Fibroblast of the conjunctiva (primary cell): ENCODE measurements at regions not wholly inside any gene's neighbourhood (a gene's known extent, or its start where the extent isn't known, plus 50 kb on each side); places are given as distances from the start of the nearest gene placed in this dataset.
"Not testable (repeated sequence)": the region's sequence is repeated elsewhere in the genome, so short reads cannot be mapped to it uniquely, and the experiment has no call there.

ENCODE experiments used
- DNase-seq: peaks from one replicate; pipeline ENCODE4 v3.0.0-alpha.2; 2010; ENCODE audit warnings: low read depth

- DNase-seq = no peak
Observed at GRCh38 chr2:40953341-40953740, 501.5 kb upstream of the SLC8A1 start.

GRCh38 chr2:40955042-40955441 is 503.2 kb upstream of the SLC8A1 start:
- DNase-seq = no peak

DNA sequence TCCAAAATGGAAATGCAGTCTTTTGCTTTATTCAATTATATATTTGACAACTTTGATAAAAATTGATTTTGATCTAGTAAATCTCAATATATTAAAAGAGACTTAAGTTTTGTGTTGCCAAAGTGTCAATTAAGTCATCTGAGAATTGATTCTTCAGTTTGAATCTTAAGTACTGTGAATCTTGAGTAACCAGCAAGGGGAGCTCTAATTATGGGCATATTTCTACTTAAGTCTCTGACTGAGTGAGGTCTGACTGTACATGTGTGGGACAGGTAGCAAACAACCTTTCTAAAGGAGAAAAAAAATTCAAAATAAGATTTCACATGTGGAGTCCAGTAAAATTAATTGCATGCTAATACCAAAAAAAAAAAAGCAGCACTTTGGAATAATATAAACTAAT is 503.7 kb upstream of the SLC8A1 start:
- DNase-seq = no peak

GRCh38 chr2:40957508-40957907 is 505.6 kb upstream of the SLC8A1 start:
- DNase-seq = no peak

- no peak for DNase-seq
Observed at GRCh38 chr2:40962026-40962425, 510.1 kb upstream of the SLC8A1 start.

DNA sequence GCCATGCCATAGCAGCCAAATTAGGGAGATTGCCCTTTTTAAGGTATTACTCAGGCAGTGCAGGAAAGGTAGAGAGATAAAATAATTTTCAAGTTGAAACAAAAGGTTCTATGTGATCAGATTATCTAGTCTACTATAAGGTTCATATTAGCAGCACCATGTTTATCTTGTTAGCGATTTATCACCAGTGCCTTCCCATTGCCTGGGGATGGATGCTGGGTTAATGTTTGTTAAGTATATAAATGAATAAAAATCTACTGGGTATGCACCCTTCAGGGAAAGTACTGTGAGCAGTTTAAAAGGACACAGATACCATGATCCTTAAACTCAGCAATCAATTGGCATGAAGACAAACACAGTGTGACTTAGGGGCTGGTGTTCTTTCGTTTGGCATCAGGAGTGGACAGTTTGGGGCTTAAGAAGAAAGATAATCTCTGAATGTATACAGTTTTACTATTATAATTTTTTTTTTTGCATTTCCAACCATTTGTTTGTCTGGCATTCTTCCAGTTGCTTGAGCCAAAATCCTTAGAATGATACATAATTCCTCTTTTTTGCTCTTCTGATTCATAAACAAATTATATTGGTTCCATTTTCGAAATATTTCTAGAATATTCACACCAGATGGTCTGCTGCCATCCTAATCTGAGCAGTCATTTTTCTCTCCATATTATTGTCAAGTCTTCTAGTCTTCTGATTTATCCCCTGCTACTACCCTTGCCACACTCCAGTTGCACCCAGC is 512.8 kb upstream of the SLC8A1 start:
- no peak for DNase-seq

DNA sequence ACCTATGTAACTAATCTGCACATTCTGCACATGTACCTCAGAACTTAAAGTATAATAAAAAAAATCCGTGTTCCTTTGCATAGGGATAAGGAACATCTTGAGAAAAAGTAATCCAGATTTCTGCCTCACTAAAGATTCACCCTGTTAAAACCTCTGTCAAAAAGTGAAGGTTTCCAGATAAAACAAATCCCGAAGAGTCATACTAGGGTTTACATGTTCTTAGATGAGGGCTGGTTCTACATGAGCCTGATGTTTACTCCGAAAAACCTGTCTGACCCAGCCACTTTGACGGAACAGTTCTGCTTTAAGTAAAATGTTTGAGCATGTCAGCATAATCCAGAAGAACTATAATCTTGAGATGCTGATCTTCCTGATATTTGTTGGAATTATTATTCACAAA is 515.6 kb upstream of the SLC8A1 start:
- no peak for DNase-seq

- DNase-seq = no peak
Observed at GRCh38 chr2:40975151-40975550, 523.3 kb upstream of the SLC8A1 start.

DNA sequence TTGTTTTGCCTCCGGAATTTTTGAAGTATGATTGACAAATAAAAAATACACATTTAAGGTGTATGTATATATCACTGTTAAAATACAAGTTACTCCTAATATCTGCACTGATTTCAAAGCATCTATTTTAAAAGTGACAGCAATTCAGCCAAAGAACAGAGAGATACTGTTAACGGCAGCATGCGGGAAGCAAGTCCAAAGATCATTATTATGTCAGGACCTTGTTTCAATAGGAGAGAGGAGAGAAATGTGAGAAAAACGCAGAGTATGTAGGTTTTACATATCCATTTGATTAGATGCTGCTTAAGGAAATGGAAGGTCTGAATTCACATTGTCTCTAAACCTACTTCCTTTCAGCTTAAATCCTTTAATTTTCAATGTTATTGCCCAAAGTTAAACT is 545.5 kb upstream of the SLC8A1 start:
- no peak for DNase-seq

DNA sequence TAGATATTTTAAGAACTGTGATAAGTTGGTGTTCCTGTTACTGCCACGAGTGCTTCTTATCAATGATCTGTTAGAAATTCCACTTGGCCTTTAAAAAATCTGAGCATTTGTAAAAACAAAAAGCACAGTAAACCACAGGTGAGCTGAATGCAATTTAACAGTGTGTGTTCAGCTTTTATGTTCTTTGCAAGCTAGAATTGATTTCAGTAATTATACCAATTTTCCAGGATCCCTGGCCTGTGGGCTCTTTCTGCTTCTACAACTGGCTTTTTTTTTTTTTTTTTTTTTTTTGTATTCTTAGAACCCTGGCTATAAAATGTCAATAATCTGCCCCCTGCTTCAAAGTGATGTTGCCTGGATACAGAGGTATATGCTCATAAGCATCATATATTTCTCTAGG is 548.5 kb upstream of the SLC8A1 start:
- DNase-seq = no peak

DNA sequence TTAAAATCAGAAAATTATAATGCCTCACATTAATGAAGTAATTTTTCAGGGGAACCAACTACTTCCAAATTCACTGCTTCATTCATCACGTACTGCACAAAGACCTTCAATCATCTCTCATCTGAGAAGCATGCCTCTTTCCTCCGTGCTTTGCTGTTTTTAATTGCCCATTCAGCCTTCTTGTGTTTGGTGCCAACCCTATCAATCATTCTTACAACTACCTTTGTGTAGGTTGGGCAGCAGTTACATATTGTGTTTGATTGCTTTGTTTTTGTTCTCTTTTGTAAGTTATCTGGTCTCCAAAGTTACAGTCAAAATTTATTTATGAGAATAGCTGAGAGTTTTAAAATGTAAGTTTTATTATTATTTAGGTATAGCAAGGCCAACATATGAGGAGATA is 549.0 kb upstream of the SLC8A1 start:
- DNase-seq = no peak

DNA sequence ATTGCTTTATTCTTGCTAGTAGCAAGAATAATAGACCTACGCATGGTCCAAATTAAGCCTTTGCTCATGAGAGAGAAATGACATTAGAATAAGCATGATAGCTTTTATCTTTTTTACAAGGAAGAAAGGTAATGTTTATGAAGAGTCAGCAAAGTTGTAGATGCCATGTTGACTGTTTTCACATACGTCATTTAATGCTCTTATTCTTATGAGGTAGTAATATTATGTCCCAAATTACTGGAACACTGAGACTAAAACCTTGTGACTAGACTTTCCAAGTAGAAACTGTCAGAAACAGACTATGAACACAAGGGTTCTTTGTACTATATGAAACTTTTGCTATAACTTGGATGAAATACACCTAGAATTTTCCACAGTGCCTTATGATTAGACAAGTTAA is 552.8 kb upstream of the SLC8A1 start:
- DNase-seq = no peak

- no peak for DNase-seq
Observed at GRCh38 chr2:41020358-41020757, 568.5 kb upstream of the SLC8A1 start.

- DNase-seq = no peak
Observed at GRCh38 chr2:41024816-41025215, 572.9 kb upstream of the SLC8A1 start.

DNA sequence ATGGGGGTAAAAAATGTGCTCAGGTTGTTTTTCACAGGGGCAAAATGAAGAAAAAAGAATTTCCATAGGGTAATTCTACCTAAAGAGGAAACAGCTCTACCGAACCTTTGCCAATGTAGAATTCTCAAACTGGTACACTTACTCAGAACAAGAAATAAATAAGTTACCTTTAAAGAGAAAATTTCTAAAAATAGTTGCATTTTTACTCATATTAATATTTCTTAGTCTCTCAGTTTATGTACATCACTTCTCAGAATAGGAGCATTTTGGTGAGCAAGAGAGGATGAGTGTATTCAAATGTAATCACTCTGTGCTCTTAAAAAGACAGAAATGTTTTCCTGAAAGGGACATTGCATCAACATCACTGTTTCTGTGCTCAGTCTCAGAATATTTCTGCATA is 574.7 kb upstream of the SLC8A1 start:
- DNase-seq = no peak

DNA sequence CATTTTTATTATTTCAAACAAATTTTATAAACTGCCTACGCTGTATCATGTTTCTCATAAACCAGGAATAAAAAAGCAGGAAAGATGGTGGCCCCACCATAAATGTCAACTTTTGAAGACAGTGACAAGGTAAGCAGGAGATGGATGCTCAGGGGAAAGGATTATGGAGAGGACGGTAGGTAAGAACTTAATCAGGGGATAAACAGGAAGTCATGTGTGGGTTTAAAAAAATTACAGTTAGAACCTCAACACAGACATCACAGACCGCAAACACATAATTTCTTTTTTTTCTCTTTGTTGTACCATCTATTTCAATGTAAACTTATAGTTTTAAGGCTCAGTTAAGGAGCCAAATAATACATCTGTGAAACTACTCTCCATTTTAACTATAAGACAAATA is 575.2 kb upstream of the SLC8A1 start:
- no peak for DNase-seq

DNA sequence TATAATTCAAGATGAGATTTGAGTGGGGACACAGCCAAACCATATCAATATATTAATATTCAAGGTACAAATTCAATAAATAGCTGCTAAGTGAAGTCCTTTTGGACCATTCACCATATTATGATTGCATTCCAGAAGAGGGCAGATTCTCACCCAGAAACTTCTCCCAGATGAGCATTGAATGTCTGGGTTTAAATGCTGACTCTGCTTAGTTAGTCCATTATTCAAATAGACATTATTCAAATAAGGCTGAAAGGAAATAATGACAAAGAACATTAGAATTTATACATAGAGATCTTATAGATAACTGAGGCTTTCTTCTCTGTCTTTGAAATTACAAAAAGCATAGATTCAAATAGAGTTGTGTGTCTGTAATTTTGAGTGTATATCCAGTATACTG is 579.4 kb upstream of the SLC8A1 start:
- DNase-seq = no peak

DNA sequence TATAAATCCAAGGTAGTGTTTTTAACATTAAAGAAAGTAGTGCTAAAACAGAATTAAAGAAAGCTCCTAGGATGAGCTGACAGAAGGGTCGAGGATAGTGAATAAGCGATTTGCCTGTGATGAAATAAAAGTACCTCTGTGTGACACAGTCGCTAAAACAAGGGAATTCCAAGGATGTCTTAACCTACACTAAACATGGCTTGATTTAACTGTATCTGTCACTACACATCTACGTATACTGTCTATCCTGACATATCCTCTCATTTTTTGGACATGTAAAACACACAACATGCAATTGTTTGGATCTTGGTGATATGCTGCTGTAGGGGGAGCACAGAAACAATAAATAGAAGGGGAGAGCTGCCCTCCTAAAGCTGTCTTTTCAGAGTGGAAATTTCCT is 580.8 kb upstream of the SLC8A1 start:
- DNase-seq = no peak

DNA sequence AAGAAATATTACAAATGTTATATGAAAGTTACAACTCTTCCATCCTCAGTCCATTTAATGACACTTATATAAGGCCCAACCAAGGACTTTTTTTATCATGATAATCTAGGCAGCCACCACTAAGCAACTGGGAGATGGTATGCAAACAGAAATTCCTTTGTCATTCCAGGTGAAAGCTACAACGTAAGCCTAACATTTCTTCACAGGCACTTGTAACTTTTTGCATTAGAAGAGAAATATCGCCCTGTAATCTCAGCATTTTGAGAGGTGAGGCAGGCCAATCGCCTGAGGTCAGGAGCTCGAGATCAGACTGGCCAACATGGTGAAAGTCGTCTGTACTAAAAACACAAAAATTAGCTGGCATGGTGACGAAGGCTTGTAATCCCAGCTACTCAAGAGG is 581.2 kb upstream of the SLC8A1 start:
- DNase-seq = no peak

DNA sequence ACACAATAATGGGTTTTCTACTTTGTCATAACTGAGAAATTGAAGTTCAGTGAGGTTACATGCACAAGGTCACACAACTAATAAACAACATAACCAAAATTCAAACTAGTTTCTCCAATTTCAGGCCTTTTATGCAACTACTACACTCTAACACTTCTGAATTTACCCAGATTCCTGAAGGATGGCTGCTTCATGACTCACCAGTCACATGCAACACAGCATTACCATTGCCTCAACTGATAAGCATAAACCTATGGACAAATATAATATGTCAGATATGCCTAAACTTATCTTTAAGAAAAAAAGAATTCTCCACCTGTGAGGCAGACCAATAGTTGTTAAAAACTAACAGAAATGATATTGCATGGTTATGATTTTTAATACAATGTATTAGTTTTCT is 586.5 kb upstream of the SLC8A1 start:
- no peak for DNase-seq

DNA sequence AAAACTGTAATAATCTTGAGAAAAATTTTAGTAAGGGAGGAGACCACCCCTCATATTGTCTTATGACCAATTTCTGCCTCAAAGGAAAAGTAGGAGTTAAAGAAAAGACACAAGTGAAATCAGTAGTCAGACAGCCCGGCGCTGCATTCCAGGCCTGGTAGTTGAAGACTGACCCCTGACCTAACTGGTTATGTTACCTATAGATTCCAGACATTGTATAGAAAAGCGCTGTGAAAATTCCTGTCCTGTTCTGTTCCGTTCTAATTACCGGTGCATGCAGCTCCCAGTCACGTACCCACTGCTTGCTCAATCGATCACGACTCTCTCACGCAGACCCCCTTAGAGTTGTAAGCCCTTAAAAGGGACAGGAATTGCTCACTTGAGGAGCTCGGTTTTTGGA is 587.9 kb upstream of the SLC8A1 start:
- not testable (repeated sequence) for DNase-seq

DNA sequence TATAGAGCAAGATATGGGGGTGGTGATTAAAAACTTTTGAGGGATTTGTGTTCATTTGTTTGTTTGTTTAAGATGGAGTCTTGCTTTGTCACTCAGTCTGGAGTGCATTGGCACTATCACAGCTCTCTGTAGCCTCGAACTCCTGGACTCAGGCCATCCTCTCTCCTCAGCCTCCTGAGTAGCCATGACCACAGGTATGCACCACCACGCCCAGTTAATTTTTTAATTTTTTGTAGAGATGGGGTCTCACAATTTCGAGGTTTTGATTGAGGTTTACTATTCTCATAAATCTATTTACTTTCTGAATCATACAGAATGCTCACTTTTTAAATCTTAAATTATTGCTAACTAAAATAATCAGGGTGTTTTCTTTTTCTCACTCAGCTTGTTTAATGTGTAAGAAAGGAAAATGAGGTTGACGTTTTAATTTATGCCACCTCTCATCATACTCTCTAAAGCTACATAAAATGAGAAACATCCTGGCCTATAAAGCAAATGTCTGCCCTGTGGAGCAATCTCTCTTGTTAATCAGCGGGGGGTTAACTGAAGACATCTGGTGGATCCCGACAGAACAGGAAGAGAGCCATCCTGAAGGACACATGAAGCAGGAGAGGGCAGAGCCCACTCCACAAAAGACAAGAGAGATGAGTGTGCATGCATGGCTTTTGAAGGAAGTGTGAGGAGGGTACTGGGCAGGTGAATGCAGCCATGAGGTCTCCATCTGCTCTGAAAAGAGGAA is 589.1 kb upstream of the SLC8A1 start:
- no peak for DNase-seq

DNA sequence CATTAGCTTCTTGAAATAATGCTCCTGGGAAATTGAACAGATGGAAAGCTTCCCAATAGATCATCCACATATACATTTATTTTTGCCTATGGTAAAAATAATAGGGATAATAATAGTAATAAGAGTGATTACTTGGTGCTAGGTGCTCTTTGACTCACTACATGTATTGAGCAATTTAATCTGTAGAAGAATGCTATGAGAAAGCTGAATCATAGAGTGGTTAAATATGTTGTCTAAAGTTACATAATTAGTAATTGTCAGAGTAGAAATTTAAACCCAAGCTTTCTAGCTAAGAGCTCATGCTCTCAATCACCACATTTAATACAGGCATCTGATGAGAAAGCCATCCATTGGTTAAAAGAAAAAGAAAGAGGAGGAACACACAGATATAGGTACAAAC is 590.5 kb upstream of the SLC8A1 start:
- no peak for DNase-seq

DNA sequence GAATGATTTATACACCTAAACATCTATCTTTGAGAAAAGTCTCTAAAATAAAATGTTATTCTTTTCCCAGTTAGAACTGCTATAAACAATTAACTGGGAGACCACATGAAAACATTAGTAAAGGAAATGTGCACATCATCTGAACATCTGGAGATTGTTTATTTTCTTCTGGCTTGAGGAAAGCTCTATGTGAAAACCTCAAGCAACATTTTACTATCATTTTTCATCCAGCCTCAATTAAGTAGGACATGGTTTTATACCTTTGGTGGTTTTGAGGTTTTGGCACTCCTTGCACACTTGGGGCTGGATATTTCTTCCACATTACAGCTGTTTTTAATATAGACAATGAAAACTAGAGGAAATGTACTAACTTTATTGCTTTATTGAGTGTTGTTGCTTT is 609.5 kb upstream of the SLC8A1 start:
- peak; percentile 44 for DNase-seq
